ENCODE measurements at regions not wholly inside any gene's neighbourhood (a gene's known extent, or its start where the extent isn't known, plus 50 kb on each side); places are given as distances from the start of the nearest gene placed in this dataset.

DNA sequence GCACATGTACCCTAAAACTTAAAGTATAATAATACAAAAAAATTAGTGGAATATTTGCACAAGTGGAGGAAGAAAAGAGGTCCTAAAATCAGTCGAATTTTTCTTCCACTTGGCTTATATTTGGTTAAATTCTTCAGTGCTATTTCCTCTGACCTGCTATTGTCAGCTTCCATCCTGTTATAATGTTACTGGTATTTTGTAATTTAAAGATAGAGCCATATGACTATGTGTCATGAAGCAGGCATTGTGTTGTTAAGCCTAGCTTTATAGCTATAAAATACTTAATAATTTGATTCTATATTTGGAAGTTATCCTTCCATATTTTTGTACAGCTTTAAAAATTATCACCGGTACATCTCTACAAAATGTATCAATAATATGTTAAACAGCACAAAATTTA, 455.9 kb upstream of the MARCKS start:
- no peak for DNase-seq

DNA sequence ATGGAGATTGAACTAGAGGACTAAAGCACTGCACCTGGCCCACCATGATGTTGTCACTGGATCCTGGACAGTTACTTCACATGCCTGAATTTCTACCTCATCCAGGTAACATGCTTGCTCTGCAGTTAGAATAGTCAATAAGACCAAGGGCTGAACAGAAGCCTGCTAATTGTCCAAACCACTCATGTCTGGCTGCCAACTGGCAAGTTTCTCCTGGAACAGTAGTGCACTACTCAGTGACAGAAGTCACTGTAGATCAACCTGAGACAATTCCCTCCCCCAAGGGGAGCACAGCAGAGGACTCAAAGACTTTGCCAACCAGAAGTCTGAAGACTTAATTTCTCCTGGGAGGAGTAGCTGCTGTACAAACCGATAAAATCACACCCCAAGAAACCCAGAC, 454.6 kb upstream of the MARCKS start:
- DNase-seq = no peak

DNA sequence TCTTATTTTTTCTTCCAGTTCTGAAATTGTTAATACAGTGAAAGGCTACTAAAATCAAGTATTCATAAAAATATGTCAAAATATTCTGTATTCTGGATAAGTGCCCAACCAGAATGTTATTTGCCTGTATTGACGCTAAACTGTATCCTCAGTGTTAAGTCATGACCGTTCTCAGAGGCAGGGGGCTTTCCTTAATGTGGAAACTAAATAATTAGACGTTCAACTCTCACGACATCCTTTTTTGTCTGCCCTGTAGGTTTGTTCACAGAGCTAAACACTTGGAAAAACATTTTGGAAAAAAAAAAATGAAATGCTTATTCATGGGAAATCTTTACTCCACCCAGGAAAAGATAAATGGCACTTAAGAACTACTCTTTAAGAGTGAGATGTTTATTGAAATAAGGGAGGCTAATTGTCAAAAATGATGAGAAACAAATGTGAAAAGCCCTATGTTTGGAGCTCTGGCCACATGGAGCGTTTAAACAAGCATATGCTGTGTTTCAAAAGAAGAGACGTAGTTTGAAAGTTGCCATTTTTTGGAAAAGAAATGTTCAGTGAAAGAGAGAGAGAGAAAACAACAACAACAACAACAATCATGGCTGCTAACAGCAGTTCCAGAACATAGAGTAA, 453.1 kb upstream of the MARCKS start:
- DNase-seq = no peak

DNA sequence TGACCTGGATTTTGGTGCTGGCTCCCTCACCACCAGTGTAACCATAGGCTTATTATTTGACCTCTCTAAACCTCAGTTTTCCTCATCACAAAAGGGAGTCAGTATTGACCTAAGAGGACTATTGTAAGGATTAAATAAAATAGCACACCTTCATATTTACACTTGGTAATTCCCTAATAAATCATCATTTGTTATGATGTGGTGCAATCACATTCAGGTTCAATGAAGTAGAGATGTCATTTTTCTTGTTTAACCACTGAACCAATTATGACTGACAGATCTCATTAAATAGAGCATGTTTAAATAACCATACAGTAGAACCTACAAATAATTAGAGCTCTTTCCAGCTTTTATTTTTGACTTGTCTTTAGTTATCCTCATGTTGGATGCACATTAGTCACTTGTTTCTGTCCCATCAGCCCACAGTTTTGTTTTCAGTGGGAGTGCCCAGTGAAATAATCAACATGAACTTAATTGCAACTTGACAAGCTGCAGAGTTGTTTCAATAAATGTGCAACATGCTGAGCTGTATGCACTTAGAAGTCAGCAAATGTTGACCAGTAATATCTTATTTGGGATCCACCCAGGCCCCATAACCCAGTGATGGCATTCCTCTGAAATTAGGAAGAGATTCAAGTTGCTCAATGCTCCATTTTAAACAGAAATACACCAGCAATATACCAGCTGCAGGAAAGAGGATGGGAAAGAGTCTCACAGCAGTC, 451.7 kb upstream of the MARCKS start:
- DNase-seq = no peak

DNA sequence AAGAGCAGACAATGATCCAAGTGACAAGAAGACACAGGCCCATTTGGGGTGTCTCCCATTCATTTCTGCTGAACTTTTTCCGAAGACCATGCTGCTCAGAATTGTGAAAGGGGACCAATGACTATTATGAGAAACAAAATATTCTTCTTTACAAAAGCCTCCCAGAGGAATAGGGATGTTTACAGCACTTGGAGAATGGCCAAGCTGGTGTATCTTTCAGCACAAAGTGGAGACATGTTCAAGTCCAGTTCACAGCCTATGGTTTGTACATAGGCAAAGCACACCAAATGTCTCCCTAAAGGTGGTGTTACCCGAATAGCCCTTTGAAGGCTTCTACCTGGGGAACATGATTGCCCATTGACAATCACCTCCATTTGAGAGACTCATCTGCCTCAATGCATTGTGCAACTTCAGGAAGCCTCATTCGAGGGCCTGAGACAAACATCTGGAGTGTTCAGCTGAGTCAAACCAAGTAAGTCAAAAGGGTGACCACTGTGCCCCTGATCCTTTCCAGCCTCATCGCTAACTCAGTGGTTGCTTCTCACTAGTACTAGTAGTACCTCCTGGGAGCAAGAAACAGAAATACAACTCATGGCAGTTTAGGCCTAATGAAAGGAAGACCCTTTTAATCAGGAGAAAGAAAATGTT, 451.0 kb upstream of the MARCKS start:
- DNase-seq = no peak

DNA sequence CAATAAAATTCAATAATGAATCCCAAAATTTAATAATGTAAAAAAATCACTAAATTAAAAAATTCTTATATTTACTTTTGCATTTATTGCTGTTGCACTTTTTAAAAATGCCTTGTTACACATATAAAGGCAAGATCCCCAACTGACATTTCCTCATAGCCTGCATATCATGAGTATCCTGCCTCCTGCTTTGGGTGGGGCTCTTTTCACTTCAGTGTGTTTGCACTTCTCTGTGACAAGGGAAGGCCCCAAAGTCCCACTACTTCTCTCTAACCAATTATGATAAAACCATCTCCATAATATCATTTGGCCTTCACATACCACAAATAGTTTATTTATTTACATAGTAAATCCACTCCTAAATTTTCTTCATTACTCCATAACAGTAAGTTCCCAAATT, 446.1 kb upstream of the MARCKS start:
- no peak for DNase-seq

DNA sequence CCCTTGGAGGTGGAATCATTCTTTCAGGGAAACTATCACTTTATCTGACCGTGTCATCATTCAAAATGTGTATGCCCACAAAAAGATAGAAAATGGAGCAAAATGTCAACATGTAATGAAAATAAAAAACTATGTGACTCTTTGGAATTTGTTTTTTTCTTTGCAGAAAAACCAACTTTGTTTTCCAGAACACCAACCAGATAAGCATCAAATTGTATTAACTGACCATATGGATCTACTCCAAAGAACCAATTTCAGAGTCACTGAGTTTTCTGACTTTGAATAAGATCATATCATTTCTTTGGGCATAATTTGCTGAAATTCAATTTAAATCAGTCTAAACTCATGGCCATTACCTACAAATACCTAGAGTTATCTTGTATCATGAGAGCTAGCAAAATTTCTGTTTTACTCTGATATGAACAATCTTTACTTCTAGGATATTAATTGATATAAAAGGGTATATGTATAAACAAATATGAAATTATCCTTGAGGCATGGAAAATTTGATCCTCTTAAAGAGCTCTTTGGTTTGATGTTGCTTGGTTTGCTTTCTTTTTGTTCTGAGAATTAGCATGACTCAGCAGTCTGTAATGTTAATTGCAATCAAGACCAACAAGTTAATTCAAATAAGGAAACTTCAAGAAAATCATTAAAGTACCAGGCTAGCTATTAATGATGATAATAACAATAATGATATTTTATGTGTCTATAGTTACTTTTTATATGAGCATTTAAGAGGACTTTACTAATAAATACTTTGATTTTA, 444.4 kb upstream of the MARCKS start:
- no peak for DNase-seq

DNA sequence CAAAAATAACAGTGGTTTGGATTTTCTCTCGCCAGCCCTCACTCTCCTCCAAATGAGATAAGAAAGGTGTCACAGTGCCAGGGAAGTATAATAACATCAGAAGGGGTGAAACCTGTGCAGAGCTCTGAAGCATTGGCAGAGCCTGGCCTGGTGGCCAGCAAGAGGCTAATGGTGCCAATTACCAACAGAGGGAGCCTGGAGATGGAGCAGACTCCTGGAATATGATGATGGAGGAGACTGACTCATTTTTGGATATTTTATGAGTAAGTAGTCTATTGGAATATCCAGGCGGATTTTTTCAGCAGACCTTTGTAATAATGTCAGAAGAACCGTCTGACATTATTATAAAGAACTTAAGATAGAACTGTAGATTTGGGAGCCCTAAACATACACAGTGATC, 442.6 kb upstream of the MARCKS start:
- DNase-seq = no peak

DNA sequence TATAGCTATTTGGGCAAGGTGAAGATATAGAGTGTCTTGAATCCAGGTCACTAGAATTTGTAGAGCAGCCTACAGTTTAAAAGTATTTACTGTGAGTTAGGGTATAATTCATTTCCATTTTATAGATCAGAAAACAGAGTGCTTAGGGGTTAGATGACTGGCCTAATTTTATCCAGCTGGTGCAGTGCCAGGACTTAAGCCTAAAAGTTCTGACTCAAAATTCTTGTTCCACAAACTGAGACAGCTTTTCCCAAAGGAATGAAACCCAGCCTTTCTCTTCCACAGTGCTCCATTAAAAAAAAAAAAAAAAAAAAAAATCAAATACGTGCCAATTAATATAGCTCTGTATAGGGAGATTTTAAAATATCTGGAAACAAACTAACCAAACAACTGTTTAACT, 441.0 kb upstream of the MARCKS start:
- no peak for DNase-seq

DNA sequence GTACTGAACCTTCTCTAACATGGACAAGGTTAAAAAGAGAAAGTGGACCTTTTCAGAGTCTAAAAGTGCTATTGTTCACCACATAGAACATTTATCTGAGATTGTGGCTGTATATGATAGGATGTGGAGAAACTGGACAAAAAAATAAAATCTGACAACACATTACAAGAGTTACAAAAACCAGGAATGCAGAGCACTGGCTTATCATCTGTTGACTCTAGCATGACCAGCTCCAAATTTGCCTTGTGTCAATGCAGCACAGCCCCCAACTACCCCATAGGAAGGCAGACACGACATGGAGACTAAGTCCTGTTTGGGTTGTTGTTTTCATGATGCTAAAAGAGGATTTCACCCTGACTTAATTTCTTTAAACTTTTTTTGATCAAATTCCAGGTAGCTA, 436.9 kb upstream of the MARCKS start:
- no peak for DNase-seq

DNA sequence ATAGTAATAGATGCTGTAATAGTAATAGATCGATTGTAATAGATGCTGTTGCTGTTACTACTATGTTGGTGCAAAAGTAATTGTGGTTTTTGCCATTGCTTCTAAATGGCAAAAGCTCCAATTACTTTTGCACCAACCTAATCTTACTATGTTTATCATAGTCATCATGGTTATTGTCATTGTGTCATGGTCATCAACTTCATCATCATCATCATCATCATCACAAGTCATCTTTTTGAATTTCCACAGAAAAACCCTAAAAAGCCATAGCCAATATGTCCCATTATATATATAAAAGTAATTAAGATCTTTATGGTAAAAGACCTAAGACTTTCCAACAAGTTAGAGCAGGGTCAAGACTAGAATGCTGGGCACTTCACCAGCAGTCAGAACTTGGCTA, 435.1 kb upstream of the MARCKS start:
- DNase-seq = no peak

DNA sequence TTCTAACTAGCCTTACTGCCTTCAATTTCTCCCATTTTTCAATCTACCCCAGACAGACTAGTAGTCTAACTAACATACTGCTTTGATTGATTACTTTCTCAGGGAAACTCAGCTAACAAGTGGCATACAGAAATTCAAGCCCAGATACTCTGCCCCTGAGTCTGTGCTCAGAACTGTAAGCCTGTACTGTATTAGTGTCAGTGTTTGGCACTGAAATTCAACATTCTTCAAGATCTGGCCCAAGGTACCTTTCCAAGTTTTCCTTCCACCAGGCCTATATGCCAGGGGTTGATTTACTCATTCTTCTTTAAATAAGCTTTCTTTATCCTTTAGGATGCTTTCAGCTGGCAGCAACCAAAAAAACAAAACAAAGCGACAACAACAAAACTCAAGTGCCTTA, 433.2 kb upstream of the MARCKS start:
- DNase-seq = no peak

DNA sequence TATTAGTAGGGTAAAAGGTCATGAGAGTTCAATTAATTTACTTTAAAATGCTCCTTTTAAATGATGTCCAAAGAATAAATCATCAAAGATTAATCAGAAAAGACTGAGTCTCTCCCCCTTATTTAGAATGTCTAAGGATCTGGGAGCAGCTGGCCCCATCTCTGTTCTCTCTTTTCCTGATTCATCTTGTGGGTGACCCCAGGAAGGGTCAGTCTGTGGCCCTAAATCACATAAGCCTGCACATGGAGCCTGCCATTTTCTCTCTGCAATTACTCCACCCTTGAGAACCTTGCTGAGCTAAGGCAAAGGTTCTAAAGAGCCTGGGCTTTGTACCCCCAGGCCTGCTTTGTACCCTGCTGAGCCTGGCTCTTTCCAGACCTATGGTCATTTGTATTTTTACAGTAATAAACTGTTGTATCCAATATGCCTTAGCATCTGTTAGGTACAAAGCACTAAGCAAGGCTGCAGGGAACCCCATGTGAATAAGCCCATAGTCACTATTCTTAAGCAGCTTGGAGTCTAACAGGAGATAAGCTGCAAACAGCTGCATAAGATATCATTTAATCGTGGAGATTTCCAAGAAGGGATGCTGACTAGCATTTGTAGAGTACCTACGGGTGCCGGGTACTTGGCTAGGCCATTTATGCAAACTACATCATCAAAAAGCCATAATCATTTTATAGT, 431.0 kb upstream of the MARCKS start:
- no peak for DNase-seq

DNA sequence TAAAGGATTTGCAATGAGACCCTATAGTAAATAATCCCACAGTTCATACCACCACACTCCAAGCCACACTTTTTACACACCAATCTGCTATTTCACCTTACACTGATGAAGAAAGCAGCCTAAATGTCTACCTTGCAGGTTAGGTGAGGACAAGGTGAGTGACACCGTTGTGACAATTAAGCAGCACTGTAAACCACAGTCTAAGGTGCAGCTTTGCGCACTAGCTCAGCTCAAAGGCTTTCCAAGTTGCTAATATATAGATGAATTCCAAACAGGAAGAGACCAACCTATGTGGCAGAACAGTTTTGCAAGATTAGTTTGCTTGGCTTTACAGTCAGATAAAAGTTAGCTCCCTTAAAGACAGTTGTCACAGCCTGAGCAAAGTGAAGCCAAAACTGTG, 429.5 kb upstream of the MARCKS start:
- no peak for DNase-seq

DNA sequence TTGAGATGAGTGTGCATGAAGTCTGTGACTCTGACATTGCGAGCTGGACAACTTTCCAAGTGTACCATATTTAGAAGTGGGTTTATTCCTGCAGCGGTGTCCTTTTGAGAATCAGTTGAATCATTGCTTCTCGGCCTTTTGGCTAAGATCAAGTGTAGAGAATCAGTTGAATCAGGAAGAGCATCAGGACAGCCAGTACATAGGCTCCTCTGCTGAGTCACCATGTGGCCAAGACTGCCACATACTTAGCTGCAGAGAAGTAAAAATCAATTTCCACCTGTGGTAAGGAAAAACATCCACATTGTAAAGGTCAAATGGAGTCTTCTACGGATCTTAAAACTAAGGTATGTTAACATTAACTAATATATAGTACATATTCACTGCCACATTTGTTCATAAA, 428.4 kb upstream of the MARCKS start:
- no peak for DNase-seq

DNA sequence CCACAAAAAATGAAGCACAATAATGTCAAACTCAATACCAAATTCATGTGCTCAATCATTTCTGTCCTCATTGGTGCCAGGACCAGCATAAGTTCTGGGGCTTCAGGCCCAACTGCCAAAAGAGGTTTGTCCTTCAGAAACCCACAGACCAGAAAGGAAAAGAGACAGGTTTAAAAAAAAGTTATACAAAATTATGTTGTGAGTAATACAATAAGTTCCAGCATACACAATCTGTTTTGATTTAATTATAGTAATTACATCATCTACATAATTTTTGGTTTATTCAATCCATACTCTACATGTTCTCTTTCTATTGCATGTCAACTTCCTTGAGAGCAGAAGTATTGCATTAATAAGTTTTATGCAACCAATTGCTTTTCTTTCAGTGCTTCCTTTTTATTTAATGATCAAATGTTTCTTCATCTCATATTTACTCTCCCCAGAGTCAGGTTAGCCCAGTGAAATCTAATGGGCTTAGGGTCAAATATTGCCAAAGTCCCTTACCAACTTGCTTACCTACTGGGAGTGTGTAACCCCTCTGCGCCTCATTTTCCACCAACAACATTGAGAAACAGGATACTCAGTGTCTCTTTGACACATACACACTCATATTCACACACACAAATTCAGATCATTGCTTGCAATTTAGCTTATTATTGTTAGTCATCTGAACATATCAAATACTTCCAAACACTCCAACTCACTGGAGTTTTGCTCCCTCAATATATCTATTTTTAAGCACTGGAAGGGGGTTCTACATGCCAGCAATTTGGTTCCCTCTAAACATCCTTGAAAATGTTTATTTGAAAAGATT, 424.4 kb upstream of the MARCKS start:
- DNase-seq = no peak

DNA sequence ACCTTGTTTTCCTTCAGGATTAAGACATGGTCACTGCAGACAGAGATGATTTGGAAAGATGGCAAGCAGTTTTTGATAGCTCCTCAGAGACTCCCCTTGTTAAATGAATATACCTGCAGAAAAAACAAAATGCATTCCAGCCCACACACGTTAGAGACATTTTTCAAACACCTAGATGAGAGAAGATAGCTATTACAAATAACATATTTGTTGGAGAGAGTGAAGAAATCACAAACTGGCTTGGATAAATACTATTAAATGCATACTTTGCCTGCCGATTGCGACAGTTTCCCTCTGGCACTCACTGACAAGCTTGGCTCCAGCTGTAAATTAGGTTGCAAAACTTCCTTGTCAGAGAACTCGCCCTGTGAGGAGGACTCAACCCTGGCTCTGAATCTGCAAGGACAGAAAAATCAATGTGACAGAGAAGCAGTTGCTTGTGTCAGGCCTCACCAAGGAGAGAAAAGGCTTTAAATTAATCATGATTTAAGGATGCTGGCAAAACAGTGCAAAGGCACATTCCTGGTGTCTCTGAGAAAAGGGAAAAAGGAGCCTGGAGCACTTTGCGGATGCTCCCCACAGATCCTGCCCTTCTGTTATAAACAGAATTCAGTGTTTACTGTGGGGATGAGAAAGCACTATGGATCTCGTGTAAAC, 423.7 kb upstream of the MARCKS start:
- no peak for DNase-seq

DNA sequence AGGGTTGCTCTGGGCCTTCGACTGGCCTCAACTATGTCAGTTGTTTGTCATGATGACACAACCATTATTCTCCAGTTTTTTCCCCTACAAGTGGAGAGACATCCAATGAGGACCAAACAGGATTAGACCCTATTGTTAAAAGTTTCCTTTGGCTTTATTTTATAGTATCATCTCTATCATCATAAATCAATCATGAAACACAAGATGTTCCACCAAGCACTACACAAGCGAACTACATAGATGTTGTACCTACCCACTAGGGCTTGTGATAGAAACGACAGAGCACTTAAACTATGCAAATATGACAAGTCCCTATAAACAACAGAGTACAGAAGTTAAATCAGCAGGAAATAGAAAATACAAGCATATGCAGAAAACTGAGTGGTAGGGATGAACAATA, 422.5 kb upstream of the MARCKS start:
- DNase-seq = no peak

DNA sequence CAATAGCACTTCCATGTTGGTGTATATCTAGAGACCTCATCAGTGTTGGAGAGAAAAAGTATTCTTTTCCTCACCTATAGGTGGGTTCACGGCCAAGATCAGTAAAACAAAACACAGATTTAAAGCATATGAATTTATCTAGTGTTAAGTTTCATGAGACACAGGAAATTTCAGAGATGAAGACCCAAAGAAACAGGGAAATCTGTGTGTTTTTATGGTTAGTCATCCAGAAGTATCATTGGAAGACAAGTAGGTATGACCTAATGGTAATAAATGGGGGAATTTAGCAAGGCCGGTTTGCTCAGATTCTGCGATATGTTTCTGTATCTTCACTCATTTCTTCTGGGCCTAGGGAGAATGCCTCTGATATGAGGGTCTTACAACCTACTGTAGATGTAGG, 419.6 kb upstream of the MARCKS start:
- no peak for DNase-seq

DNA sequence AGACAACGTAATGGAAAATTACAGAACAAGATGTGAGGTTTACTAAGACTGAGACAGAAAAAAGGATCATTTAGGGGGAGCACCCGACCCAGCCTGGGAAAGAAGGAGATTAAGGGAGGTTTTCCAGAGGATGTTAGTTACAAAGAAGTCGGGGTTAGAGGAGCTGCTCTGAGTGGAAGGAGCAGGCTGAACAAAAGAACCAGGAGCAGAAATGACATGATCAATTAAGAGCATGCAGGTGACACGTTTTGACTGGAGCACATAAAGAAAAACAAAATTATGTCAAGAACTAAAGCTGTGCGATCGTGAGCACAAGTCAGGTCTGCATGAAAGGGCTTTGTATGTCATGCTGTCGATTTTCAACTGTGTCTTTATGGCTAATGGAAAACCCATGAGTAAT, 417.3 kb upstream of the MARCKS start:
- no peak for DNase-seq

DNA sequence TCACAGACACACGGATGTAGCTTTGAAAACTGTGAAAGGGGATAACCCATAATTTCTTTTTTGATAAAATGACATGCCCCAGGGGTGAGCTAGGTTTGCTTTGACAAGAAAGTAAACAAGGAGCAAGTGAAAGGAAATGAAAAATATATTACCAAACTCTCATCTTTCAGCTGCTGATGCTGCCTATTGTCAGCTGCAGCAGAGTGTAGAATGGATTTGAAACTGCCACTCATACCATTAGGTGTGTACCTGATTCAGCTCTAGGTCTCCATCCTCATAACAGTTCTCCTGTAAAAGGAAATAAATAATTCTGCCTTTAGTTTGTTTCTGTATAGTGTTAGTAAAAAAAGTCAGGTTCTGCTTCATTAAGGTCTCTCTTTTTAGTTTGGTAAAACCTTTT, 415.1 kb upstream of the MARCKS start:
- DNase-seq = no peak

DNA sequence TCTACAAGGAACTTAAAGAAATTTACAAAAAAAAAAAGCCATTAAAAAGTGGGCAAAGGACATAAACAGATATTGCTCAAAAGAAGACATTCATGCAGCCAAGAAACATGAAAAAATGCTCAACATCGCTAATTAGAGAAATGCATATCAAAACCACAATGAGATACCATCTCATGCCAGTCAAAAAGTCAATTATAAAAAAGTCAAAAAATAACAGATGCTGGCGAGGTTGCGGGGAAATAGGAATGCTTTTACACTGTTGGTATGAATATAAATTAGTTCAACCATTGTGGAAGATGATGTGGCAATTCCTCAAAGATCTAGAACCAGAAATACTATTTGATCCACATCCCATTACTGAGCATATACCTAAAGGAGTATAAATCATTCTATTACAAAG, 411.9 kb upstream of the MARCKS start:
- no peak for DNase-seq

Data from CD4-positive, alpha-beta T cell treated with Interleukin-10 for 1 hour (primary cell).